Memory B cell (primary cell): ENCODE measurements at regions not wholly inside any gene's neighbourhood (a gene's known extent, or its start where the extent isn't known, plus 50 kb on each side); places are given as distances from the start of the nearest gene placed in this dataset.
A peak's percentile ranks its signal among the peaks of the same experiment; 100 is the strongest.
"Not testable (repeated sequence)": the region's sequence is repeated elsewhere in the genome, so short reads cannot be mapped to it uniquely, and the experiment has no call there.

Source experiments
- ATAC-seq: fragments of 150-1000 bp; cut with Tn5 transposase; 2 replicates; pipeline ENCODE4 v1.10.0; 2021; ENCODE audit warnings: low read depth, mild to moderate bottlenecking, moderate library complexity
- DNase-seq, 2 donors: peaks; one replicate each; pipeline ENCODE4 v3.0.0; 2022; ENCODE audit warnings: low spot score in 2 of 2
- H3K27ac Mint-ChIP-seq: one replicate; pipeline ENCODE4 v1.8.0; 2022; ENCODE audit warnings: mild to moderate bottlenecking, moderate library complexity, mixed read lengths
- H3K27me3 Mint-ChIP-seq: one replicate; pipeline ENCODE4 v1.8.0; 2022; ENCODE audit warnings: mixed read lengths
- H3K36me3 Mint-ChIP-seq: one replicate; pipeline ENCODE4 v1.8.0; 2022; ENCODE audit warnings: mild to moderate bottlenecking, mixed read lengths
- H3K4me1 Mint-ChIP-seq: one replicate; pipeline ENCODE4 v1.8.0; 2022; ENCODE audit warnings: mixed read lengths
- H3K4me3 Mint-ChIP-seq: one replicate; pipeline ENCODE4 v1.8.0; 2022; ENCODE audit warnings: mild to moderate bottlenecking, moderate library complexity, mixed read lengths
- H3K9me3 Mint-ChIP-seq: one replicate; pipeline ENCODE4 v1.8.0; 2022; ENCODE audit warnings: mixed read lengths

- not testable (repeated sequence) for ATAC-seq, H3K27ac Mint-ChIP-seq, H3K27me3 Mint-ChIP-seq, H3K4me1 Mint-ChIP-seq, H3K4me3 Mint-ChIP-seq, H3K36me3 Mint-ChIP-seq, DNase-seq
- peaks cover 11% of the 10 kb centered on the region for H3K9me3 Mint-ChIP-seq
Measured at GRCh38 chr9:65441324-65441920, 156.4 kb upstream of the FOXD4L5 start.

- Mint-ChIP-seq H3K27ac (no peak overlapping the region), H3K27me3 (peaks cover 3% of the 10 kb centered on the region), H3K36me3 (no peaks in the 10 kb centered on the region), H3K4me1 (peaks cover 5% of the 10 kb centered on the region), H3K4me3 (no peak overlapping the region), H3K9me3 (peaks cover 14% of the 10 kb centered on the region)
- ATAC-seq, result no peak
- no peak for DNase-seq
Measured at GRCh38 chr9:65437724-65438123, 152.7 kb upstream of the FOXD4L5 start.

- peaks cover 3% of the 10 kb centered on the region for H3K27me3 Mint-ChIP-seq
- H3K4me3 Mint-ChIP-seq, result no peak overlapping the region
- H3K27ac Mint-ChIP-seq, result no peak overlapping the region
- no peaks in the 10 kb centered on the region for H3K36me3 Mint-ChIP-seq
- peaks cover 10% of the 10 kb centered on the region for H3K4me1 Mint-ChIP-seq
- H3K9me3 Mint-ChIP-seq, result peaks cover 22% of the 10 kb centered on the region
- DNase-seq (no peak), ATAC-seq (no peak)
Measured at GRCh38 chr9:65435464-65435863, 150.5 kb upstream of the FOXD4L5 start.

- Mint-ChIP-seq H3K4me3 (no peak overlapping the region), H3K9me3 (peaks cover 19% of the 10 kb centered on the region), H3K27me3 (peaks cover 3% of the 10 kb centered on the region), H3K4me1 (peaks cover 9% of the 10 kb centered on the region), H3K27ac (no peak overlapping the region), H3K36me3 (no peaks in the 10 kb centered on the region)
- DNase-seq, result no peak
- no peak for ATAC-seq
Measured at GRCh38 chr9:65432722-65433323, 147.8 kb upstream of the FOXD4L5 start.

GRCh38 chr9:65432051-65432450 lies 147.0 kb upstream of the FOXD4L5 start:
- Mint-ChIP-seq H3K27me3 (no peaks in the 10 kb centered on the region), H3K36me3 (no peaks in the 10 kb centered on the region), H3K4me1 (peaks cover 5% of the 10 kb centered on the region), H3K9me3 (peaks cover 15% of the 10 kb centered on the region), H3K27ac (peak overlapping the region; percentile 9), H3K4me3 (no peak overlapping the region)
- ATAC-seq, result no peak
- DNase-seq, result no peak

GRCh38 chr9:65430221-65430620 lies 145.2 kb upstream of the FOXD4L5 start:
- Mint-ChIP-seq H3K4me3 (no peak overlapping the region), H3K27me3 (no peaks in the 10 kb centered on the region), H3K9me3 (peaks cover 20% of the 10 kb centered on the region), H3K36me3 (peaks cover 3% of the 10 kb centered on the region), H3K27ac (no peak overlapping the region), H3K4me1 (peaks cover 5% of the 10 kb centered on the region)
- DNase-seq (no peak), ATAC-seq (no peak)

- not testable (repeated sequence) for H3K4me3 Mint-ChIP-seq, H3K36me3 Mint-ChIP-seq
Measured at GRCh38 chr9:65427361-65427760, 142.4 kb upstream of the FOXD4L5 start.

GRCh38 chr9:65426813-65427212 lies 141.8 kb upstream of the FOXD4L5 start:
- H3K27ac Mint-ChIP-seq, H3K4me3 Mint-ChIP-seq, H3K36me3 Mint-ChIP-seq, ATAC-seq, H3K4me1 Mint-ChIP-seq, DNase-seq, H3K27me3 Mint-ChIP-seq: not testable (repeated sequence)
- H3K9me3 Mint-ChIP-seq, result peaks cover 10% of the 10 kb centered on the region

More at GRCh38 chr9:65427361-65427760, 142.4 kb upstream of the FOXD4L5 start:
- H3K27me3 Mint-ChIP-seq, ATAC-seq, H3K4me1 Mint-ChIP-seq, DNase-seq, H3K27ac Mint-ChIP-seq: not testable (repeated sequence)
- peaks cover 13% of the 10 kb centered on the region for H3K9me3 Mint-ChIP-seq

- peaks cover 16% of the 10 kb centered on the region for H3K9me3 Mint-ChIP-seq
- no peak overlapping the region for H3K4me3 Mint-ChIP-seq
- no peak overlapping the region for H3K27ac Mint-ChIP-seq
- DNase-seq (no peak), ATAC-seq (no peak)
- H3K36me3 Mint-ChIP-seq, result peaks cover 5% of the 10 kb centered on the region
- H3K27me3 Mint-ChIP-seq, result no peaks in the 10 kb centered on the region
- H3K4me1 Mint-ChIP-seq, result peaks cover 7% of the 10 kb centered on the region
Measured at GRCh38 chr9:65426231-65426630, 141.2 kb upstream of the FOXD4L5 start.

GRCh38 chr9:65425183-65425582 lies 140.2 kb upstream of the FOXD4L5 start:
- H3K4me3 Mint-ChIP-seq, H3K27me3 Mint-ChIP-seq, DNase-seq, ATAC-seq, H3K27ac Mint-ChIP-seq, H3K36me3 Mint-ChIP-seq, H3K4me1 Mint-ChIP-seq: not testable (repeated sequence)
- peaks cover 18% of the 10 kb centered on the region for H3K9me3 Mint-ChIP-seq

- H3K9me3 Mint-ChIP-seq, result peaks cover 20% of the 10 kb centered on the region
- H3K27ac Mint-ChIP-seq, H3K27me3 Mint-ChIP-seq, H3K4me3 Mint-ChIP-seq, DNase-seq, H3K4me1 Mint-ChIP-seq, H3K36me3 Mint-ChIP-seq: not testable (repeated sequence)
- ATAC-seq, result peak; percentile 19
Measured at GRCh38 chr9:65424437-65424984, 139.5 kb upstream of the FOXD4L5 start.

GRCh38 chr9:65423691-65424436 lies 138.9 kb upstream of the FOXD4L5 start:
- not testable (repeated sequence) for H3K4me3 Mint-ChIP-seq, H3K27ac Mint-ChIP-seq, H3K27me3 Mint-ChIP-seq, DNase-seq, H3K4me1 Mint-ChIP-seq, ATAC-seq, H3K36me3 Mint-ChIP-seq
- peaks cover 22% of the 10 kb centered on the region for H3K9me3 Mint-ChIP-seq

GRCh38 chr9:65422966-65423690 lies 138.1 kb upstream of the FOXD4L5 start:
- ATAC-seq, H3K27ac Mint-ChIP-seq, H3K4me1 Mint-ChIP-seq, DNase-seq, H3K27me3 Mint-ChIP-seq, H3K4me3 Mint-ChIP-seq, H3K36me3 Mint-ChIP-seq: not testable (repeated sequence)
- H3K9me3 Mint-ChIP-seq, result peaks cover 22% of the 10 kb centered on the region

- not testable (repeated sequence) for H3K4me1 Mint-ChIP-seq, ATAC-seq, H3K4me3 Mint-ChIP-seq, H3K36me3 Mint-ChIP-seq, H3K27me3 Mint-ChIP-seq, H3K27ac Mint-ChIP-seq, DNase-seq
- H3K9me3 Mint-ChIP-seq, result peaks cover 24% of the 10 kb centered on the region
Measured at GRCh38 chr9:65421486-65421885, 136.5 kb upstream of the FOXD4L5 start.
